Thyroid gland (tissue), 4 donors: ENCODE measurements at regions not wholly inside any gene's neighbourhood (a gene's known extent, or its start where the extent isn't known, plus 50 kb on each side); places are given as distances from the start of the nearest gene placed in this dataset.

Experiments
- CTCF ChIP-seq, 6 experiments: fragments of 200-600 bp in 3 of 6; fragments of 450-650 bp in 3 of 6; sonication (generic) in 3 of 6; IDR thresholded peaks; one replicate each; pipeline ENCODE4 v1.5.1; 2016 to 2019; ENCODE audit warnings: antibody characterized with exemption in 6 of 6, mild to moderate bottlenecking in 2 of 6, inconsistent platforms in 1 of 6, moderate library complexity in 1 of 6
- POLR2A ChIP-seq, 2 donors: fragments of 450-650 bp; IDR thresholded peaks; one replicate each; pipeline ENCODE4 v1.6.1; 2017; ENCODE audit warnings: antibody characterized with exemption in 2 of 2, mild to moderate bottlenecking in 2 of 2, moderate library complexity in 1 of 2

- TF ChIP-seq CTCF (IDR thresholded peaks at IDR 0.05) (no peak), POLR2A (IDR thresholded peaks at IDR 0.05) (no peak)
Observed at GRCh38 chr13:73714522-73714921, 419.7 kb downstream of the KLF12 start.
